GM19395 (cell line): ENCODE measurements at regions not wholly inside any gene's neighbourhood (a gene's known extent, or its start where the extent isn't known, plus 50 kb on each side); places are given as distances from the start of the nearest gene placed in this dataset.

Source experiments
- ATAC-seq: cut with Tn5 transposase; IDR thresholded peaks from one replicate; pipeline ENCODE4 v1.9.1; 2021; ENCODE audit warnings: mild to moderate bottlenecking, moderate library complexity; ENCODE audit not compliant: unreplicated experiment

- ATAC-seq, result no peak
Observed at GRCh38 chr9:1414711-1415131, 364.6 kb downstream of the DMRT2 start.

- ATAC-seq, result no peak
Observed at GRCh38 chr9:1415146-1415545, 365.0 kb downstream of the DMRT2 start.

GRCh38 chr9:1416261-1416660 lies 366.1 kb downstream of the DMRT2 start:
- ATAC-seq, result no peak

GRCh38 chr9:1421436-1421835 lies 371.3 kb downstream of the DMRT2 start:
- ATAC-seq, result no peak

- no peak for ATAC-seq
Observed at GRCh38 chr9:1427875-1428274, 377.7 kb downstream of the DMRT2 start.

GRCh38 chr9:1429297-1429696 lies 379.1 kb downstream of the DMRT2 start:
- no peak for ATAC-seq

GRCh38 chr9:1431461-1431860 lies 381.3 kb downstream of the DMRT2 start:
- ATAC-seq, result no peak

- no peak for ATAC-seq
Observed at GRCh38 chr9:1434052-1434767, 384.1 kb downstream of the DMRT2 start.

GRCh38 chr9:1434811-1435210 lies 384.7 kb downstream of the DMRT2 start:
- ATAC-seq, result no peak

- no peak for ATAC-seq
Observed at GRCh38 chr9:1440256-1440655, 390.1 kb downstream of the DMRT2 start.

- no peak for ATAC-seq
Observed at GRCh38 chr9:1442105-1442504, 391.9 kb downstream of the DMRT2 start.

GRCh38 chr9:1443450-1443849 lies 393.3 kb downstream of the DMRT2 start:
- ATAC-seq, result no peak

GRCh38 chr9:1446671-1447070 lies 396.5 kb downstream of the DMRT2 start:
- no peak for ATAC-seq

- no peak for ATAC-seq
Observed at GRCh38 chr9:1453636-1454035, 403.5 kb downstream of the DMRT2 start.

GRCh38 chr9:1454211-1454610 lies 404.1 kb downstream of the DMRT2 start:
- no peak for ATAC-seq

- ATAC-seq, result no peak
Observed at GRCh38 chr9:1454616-1455347, 404.6 kb downstream of the DMRT2 start.

GRCh38 chr9:1455766-1456165 lies 405.6 kb downstream of the DMRT2 start:
- no peak for ATAC-seq

GRCh38 chr9:1456301-1457024 lies 406.3 kb downstream of the DMRT2 start:
- ATAC-seq, result no peak

GRCh38 chr9:1457460-1457859 lies 407.3 kb downstream of the DMRT2 start:
- no peak for ATAC-seq

- no peak for ATAC-seq
Observed at GRCh38 chr9:1458503-1458902, 408.3 kb downstream of the DMRT2 start.

- peak; percentile 85 for ATAC-seq
Observed at GRCh38 chr9:1460143-1460769, 410.1 kb downstream of the DMRT2 start.
